HepG2 (cell line): ENCODE measurements at regions not wholly inside any gene's neighbourhood (a gene's known extent, or its start where the extent isn't known, plus 50 kb on each side); places are given as distances from the start of the nearest gene placed in this dataset.

ENCODE experiments used
- ATAC-seq: fragments of 200-7000 bp; cut with Tn5 transposase; 3 replicates; pipeline ENCODE4 v1.9.1; 2020; ENCODE audit warnings: mild to moderate bottlenecking, moderate library complexity
- BruUV-seq: library from RNA; stranded (reverse); fragments of 400-500 nt; replicated peaks from 2 replicates; lab custom pipeline; 2021; lab: Mats Ljungman, UMichigan
- CTCF ChIA-PET: fragments of 300-600 bp; formaldehyde crosslinking; extraction: SDS; loops from one replicate; lab custom pipeline; 2021; ENCODE audit warnings: low total read pairs, inconsistent platforms, low intra/inter-chr PET ratio; lab: Yijun Ruan, JAX
- POLR2A ChIA-PET: fragments of 350-600 bp; sonication (Branson Sonifier 250); formaldehyde crosslinking; loops from one replicate; lab custom pipeline; 2020; ENCODE audit warnings: antibody characterized with exemption, inconsistent platforms; lab: Yijun Ruan, JAX
- DNase-seq: peaks from one replicate; pipeline ENCODE4 v3.0.0-alpha.2; 2015; ENCODE audit warnings: low spot score
- FAIRE-seq: peaks from 3 replicates; lab custom pipeline; 2011; peaks lifted over from hg19 to GRCh38; lab: Jason Lieb, UNC
- H2AFZ ChIP-seq: one replicate; pipeline ENCODE4 v1.6.1; 2011; ENCODE audit warnings: low read length, inconsistent platforms
- H3K27ac ChIP-seq: fragments of 300-600 bp; 3 replicates; pipeline ENCODE4 v1.8.0; 2011; ENCODE audit warnings: mixed run types, mild to moderate bottlenecking, mixed read lengths, low read length, inconsistent platforms; ENCODE audit not compliant: insufficient read depth; ENCODE audit errors: extremely low read length
- H3K27me3 ChIP-seq, 2 experiments: fragments of 200-600 bp in 1 of 2; 2 replicates in 1 of 2; 3 replicates in 1 of 2; pipeline versions ENCODE4 v1.6.0 to v1.8.0; 2011; ENCODE audit warnings: low read length in 2 of 2, mild to moderate bottlenecking in 2 of 2, moderate library complexity in 2 of 2, inconsistent platforms in 1 of 2; ENCODE audit not compliant: insufficient read depth in 2 of 2, control insufficient read depth in 1 of 2
- H3K36me3 ChIP-seq, 2 experiments: fragments of 200-600 bp in 1 of 2; replicated peaks in 1 of 2; 2 replicates in 1 of 2; 3 replicates in 1 of 2; pipeline versions ENCODE4 v1.5.1 to v1.8.0; 2011; ENCODE audit warnings: low read length in 2 of 2, inconsistent platforms in 1 of 2; ENCODE audit not compliant: insufficient read depth in 2 of 2, control insufficient read depth in 1 of 2
- H3K4me1 ChIP-seq: 2 replicates; pipeline ENCODE4 v1.5.1; 2012; ENCODE audit warnings: low read length, inconsistent platforms; ENCODE audit not compliant: insufficient read depth
- H3K4me2 ChIP-seq: 2 replicates; pipeline ENCODE4 v1.6.0; 2011; ENCODE audit warnings: low read depth, low read length, inconsistent platforms
- H3K4me3 ChIP-seq, 3 experiments: fragments of 200-600 bp in 1 of 3; sonication (generic), shearing (Covaris generic) in 1 of 3; replicated peaks in 1 of 3; 2 replicates each; pipeline ENCODE4 v1.5.1; 2011 to 2016; ENCODE audit warnings: low read length in 3 of 3, inconsistent platforms in 2 of 3, low read depth in 2 of 3, mild to moderate bottlenecking in 2 of 3, control low read depth in 1 of 3, mixed read lengths in 1 of 3; ENCODE audit not compliant: insufficient read depth in 1 of 3
- H3K79me2 ChIP-seq: one replicate; pipeline ENCODE4 v1.6.1; 2011; ENCODE audit warnings: low read length, inconsistent platforms; ENCODE audit not compliant: insufficient read depth
- H3K9ac ChIP-seq: 2 replicates; pipeline ENCODE4 v1.6.0; 2011; ENCODE audit warnings: mild to moderate bottlenecking, low read depth, low read length, inconsistent platforms; ENCODE audit not compliant: insufficient read depth
- H3K9me3 ChIP-seq: 2 replicates; pipeline ENCODE4 v1.5.1; 2012; ENCODE audit warnings: mild to moderate bottlenecking, low read length
- H4K20me1 ChIP-seq: 2 replicates; pipeline ENCODE4 v1.6.0; 2011; ENCODE audit warnings: inconsistent platforms, mild to moderate bottlenecking, low read length, moderate library complexity; ENCODE audit not compliant: insufficient read depth
- EEA1 ChIP-seq: sonication (generic); formaldehyde crosslinking; IDR thresholded peaks from 2 replicates; pipeline ENCODE4 v1.5.1; 2020; ENCODE audit warnings: mild to moderate bottlenecking, missing genetic modification reagents, borderline replicate concordance
- ETV6 ChIP-seq: sonication (generic); formaldehyde crosslinking; conservative IDR thresholded peaks from 2 replicates; pipeline ENCODE4 v1.4.0; 2020; ENCODE audit warnings: missing genetic modification reagents
- ISL2 ChIP-seq: sonication (generic); formaldehyde crosslinking; IDR thresholded peaks from 2 replicates; pipeline ENCODE4 v1.5.0; 2020; ENCODE audit warnings: missing genetic modification reagents
- ISX ChIP-seq: sonication (generic); formaldehyde crosslinking; conservative IDR thresholded peaks from 2 replicates; pipeline ENCODE4 v1.5.0; 2020; ENCODE audit warnings: missing genetic modification reagents
- MAFG ChIP-seq: sonication (generic); formaldehyde crosslinking; IDR thresholded peaks from 2 replicates; pipeline ENCODE4 v1.5.1; 2020; ENCODE audit warnings: mild to moderate bottlenecking, missing genetic modification reagents
- MEIS2 ChIP-seq: sonication (generic); formaldehyde crosslinking; IDR thresholded peaks from 2 replicates; pipeline ENCODE4 v1.9.0; 2021; ENCODE audit warnings: mild to moderate bottlenecking, missing genetic modification reagents
- PATZ1 ChIP-seq: sonication (generic); formaldehyde crosslinking; IDR thresholded peaks from 2 replicates; pipeline ENCODE4 v1.4.0; 2020; ENCODE audit warnings: missing genetic modification reagents
- RFX5 ChIP-seq: IDR thresholded peaks from 2 replicates; pipeline ENCODE4 v1.6.1; 2011; ENCODE audit warnings: low read depth, low read length, improper control_type of control experiment
- SAP130 ChIP-seq: IDR thresholded peaks from 2 replicates; pipeline ENCODE4 v1.6.1; 2016; ENCODE audit warnings: low read depth
- WIZ ChIP-seq: sonication (generic); formaldehyde crosslinking; IDR thresholded peaks from 2 replicates; pipeline ENCODE4 v1.5.1; 2020; ENCODE audit warnings: mild to moderate bottlenecking, missing genetic modification reagents
- ZNF30 ChIP-seq: sonication (generic); formaldehyde crosslinking; IDR thresholded peaks from 2 replicates; pipeline ENCODE4 v1.5.0; 2020; ENCODE audit warnings: mild to moderate bottlenecking, missing genetic modification reagents
- ZNF329 ChIP-seq: sonication (generic); formaldehyde crosslinking; IDR thresholded peaks from 2 replicates; pipeline ENCODE4 v1.9.0; 2021; ENCODE audit warnings: low read depth, mild to moderate bottlenecking, missing genetic modification reagents
- ZNF383 ChIP-seq: sonication (generic); formaldehyde crosslinking; IDR thresholded peaks from 2 replicates; pipeline ENCODE4 v1.4.0; 2020; ENCODE audit warnings: missing genetic modification reagents, mild to moderate bottlenecking, borderline replicate concordance
- ZNF777 ChIP-seq: sonication (generic); formaldehyde crosslinking; IDR thresholded peaks from 2 replicates; pipeline ENCODE4 v1.4.0; 2020; ENCODE audit warnings: missing genetic modification reagents
- WGBS: methylation state at CpG from one replicate; pipeline ENCODE4 v1.1.6; 2017; ENCODE audit warnings: low lambda C conversion rate; 5-methylcytosine and 5-hydroxymethylcytosine counted together
- in situ Hi-C: cut with HindIII; loops from 2 replicates; pipeline ENCODE4 v1.10.0; 2017; ENCODE audit warnings: low pct_unique_long_range_greater_than_20kb; ENCODE audit not compliant: extremely low pct_ligation_motif_present
- intact Hi-C: fragments of 100-400 bp; cut with micrococcal nuclease; formaldehyde crosslinking; loops from one replicate; pipeline ENCODE4 v1.10.0; 2022; ENCODE audit not compliant: unreplicated experiment
- TF ChIP-seq, protein P1 (sequence below), 2 experiments: fragments of 450-650 bp in 1 of 2; sonication (generic) in 1 of 2; formaldehyde crosslinking; IDR thresholded peaks; 2 replicates each; pipeline versions ENCODE4 v1.5.0 to v1.8.0; 2020 to 2022; ENCODE audit warnings: mild to moderate bottlenecking in 1 of 2, missing genetic modification reagents in 1 of 2
- TF ChIP-seq, protein P2 (sequence below): sonication (generic); formaldehyde crosslinking; IDR thresholded peaks from 2 replicates; pipeline ENCODE4 v1.5.0; 2020; ENCODE audit warnings: mild to moderate bottlenecking, missing genetic modification reagents, borderline replicate concordance

DNA sequence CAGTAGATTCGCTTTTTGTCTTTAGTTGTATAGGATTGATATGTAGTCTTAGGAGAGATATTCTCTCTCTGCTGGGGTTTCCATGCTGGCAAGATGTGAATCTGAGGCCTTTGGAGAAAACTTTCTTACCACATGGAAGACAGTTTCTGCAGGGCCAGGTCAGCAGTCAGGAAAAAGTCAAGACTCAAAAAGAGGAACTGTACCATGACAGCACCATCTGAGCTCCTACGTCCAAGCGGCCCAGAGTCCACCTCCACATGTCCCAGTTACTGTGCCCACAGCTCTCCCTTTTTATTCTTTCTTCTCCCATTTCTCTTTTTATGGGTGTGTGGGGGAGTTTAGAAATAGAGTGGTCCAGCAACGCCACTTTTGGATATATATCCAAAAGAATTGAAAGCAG is 172.0 kb downstream of the MTHFS start:
- CTCF ChIA-PET = no interaction called here
- FAIRE-seq = no peak
- TF ChIP-seq MAFG (CRISPR knock-in tag) (no peak), ZNF383 (CRISPR knock-in tag) (no peak), SAP130 (CRISPR knock-in tag) (no peak), ISX (CRISPR knock-in tag) (no peak), ZNF329 (CRISPR knock-in tag) (no peak), ZNF30 (CRISPR knock-in tag) (no peak), EEA1 (CRISPR knock-in tag) (no peak), MEIS2 (CRISPR knock-in tag) (no peak)
- TF ChIP-seq, protein P1, sequence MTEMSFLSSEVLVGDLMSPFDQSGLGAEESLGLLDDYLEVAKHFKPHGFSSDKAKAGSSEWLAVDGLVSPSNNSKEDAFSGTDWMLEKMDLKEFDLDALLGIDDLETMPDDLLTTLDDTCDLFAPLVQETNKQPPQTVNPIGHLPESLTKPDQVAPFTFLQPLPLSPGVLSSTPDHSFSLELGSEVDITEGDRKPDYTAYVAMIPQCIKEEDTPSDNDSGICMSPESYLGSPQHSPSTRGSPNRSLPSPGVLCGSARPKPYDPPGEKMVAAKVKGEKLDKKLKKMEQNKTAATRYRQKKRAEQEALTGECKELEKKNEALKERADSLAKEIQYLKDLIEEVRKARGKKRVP (CRISPR knock-in tag; IDR thresholded peaks at IDR 0.05) = no peak

GRCh38 chr15:79728867-79729266 is 167.9 kb downstream of the MTHFS start:
- no peak for ATAC-seq
- WGBS = 3% methylated on average over 3 of the region's 3 CpGs
- POLR2A ChIA-PET = no interaction called here
- TF ChIP-seq RFX5 = no peak
- no peak for TF ChIP-seq WIZ
- no peak for TF ChIP-seq ETV6 (CRISPR knock-in tag)
- TF ChIP-seq, protein P2, sequence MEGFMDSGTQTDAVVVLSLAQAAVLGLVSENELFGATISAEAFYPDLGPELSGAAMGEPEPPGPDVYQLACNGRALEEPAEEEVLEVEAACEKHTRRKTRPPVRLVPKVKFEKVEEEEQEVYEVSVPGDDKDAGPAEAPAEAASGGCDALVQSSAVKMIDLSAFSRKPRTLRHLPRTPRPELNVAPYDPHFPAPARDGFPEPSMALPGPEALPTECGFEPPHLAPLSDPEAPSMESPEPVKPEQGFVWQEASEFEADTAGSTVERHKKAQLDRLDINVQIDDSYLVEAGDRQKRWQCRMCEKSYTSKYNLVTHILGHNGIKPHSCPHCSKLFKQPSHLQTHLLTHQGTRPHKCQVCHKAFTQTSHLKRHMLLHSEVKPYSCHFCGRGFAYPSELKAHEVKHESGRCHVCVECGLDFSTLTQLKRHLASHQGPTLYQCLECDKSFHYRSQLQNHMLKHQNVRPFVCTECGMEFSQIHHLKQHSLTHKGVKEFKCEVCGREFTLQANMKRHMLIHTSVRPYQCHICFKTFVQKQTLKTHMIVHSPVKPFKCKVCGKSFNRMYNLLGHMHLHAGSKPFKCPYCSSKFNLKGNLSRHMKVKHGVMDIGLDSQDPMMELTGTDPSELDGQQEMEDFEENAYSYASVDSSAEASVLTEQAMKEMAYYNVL (CRISPR knock-in tag) = no peak
- no peak for TF ChIP-seq ZNF777 (CRISPR knock-in tag)
- no peak for TF ChIP-seq ISL2 (CRISPR knock-in tag)
- TF ChIP-seq PATZ1 (CRISPR knock-in tag) = no peak

More for the DNA sequence above, 172.0 kb downstream of the MTHFS start:
- in situ Hi-C loops = no loop called here
- intact Hi-C loops = no loop called here
- Histone ChIP-seq H3K27me3 (peaks cover 0 to 3% of the 10 kb centered on the region in 2 experiments; a peak in 1 of 5 replicates), H3K79me2 (no peaks in the 10 kb centered on the region), H3K9me3 (no peaks in the 10 kb centered on the region), H3K4me3 (no peak overlapping the region), H4K20me1 (no peaks in the 10 kb centered on the region), H3K36me3 (no peaks in the 10 kb centered on the region), H3K4me1 (no peaks in the 10 kb centered on the region), H2AFZ (no peak overlapping the region), H3K4me2 (no peak overlapping the region), H3K27ac (no peak overlapping the region), H3K9ac (no peak overlapping the region)
- DNase-seq (no peak), ATAC-seq (no peak)
- WGBS = 8% methylated on average over 4 of the region's 4 CpGs
- no TSS peak for BruUV-seq
- POLR2A ChIA-PET = no interaction called here

More at GRCh38 chr15:79728867-79729266, 167.9 kb downstream of the MTHFS start:
- no peak overlapping the region for H3K4me2 ChIP-seq
- H3K27ac ChIP-seq = no peak overlapping the region
- intact Hi-C loops (no loop called here), in situ Hi-C loops (no loop called here)
- BruUV-seq = no TSS peak
- DNase-seq = no peak
- H3K9me3 ChIP-seq = no peaks in the 10 kb centered on the region
- H3K36me3 ChIP-seq = no peaks in the 10 kb centered on the region
- FAIRE-seq = no peak
- no peak overlapping the region for H3K9ac ChIP-seq
- H3K4me3 ChIP-seq = no peak overlapping the region
- CTCF ChIA-PET = no interaction called here
- H3K27me3 ChIP-seq = 0 out of 5 replicates have a peak, but pooled peaks cover 0 to 3% of the 10 kb centered on the region in 2 experiments
- no peaks in the 10 kb centered on the region for H3K79me2 ChIP-seq
- H3K4me1 ChIP-seq = no peaks in the 10 kb centered on the region
- no peak overlapping the region for H2AFZ ChIP-seq
- H4K20me1 ChIP-seq = no peaks in the 10 kb centered on the region
